Upper lobe of left lung (tissue), 4 donors: ENCODE measurements at regions not wholly inside any gene's neighbourhood (a gene's known extent, or its start where the extent isn't known, plus 50 kb on each side); places are given as distances from the start of the nearest gene placed in this dataset.

Source experiments
- CTCF ChIP-seq, 6 experiments: fragments of 450-650 bp in 4 of 6; fragments of 200-600 bp in 2 of 6; sonication (generic) in 2 of 6; IDR thresholded peaks; one replicate each; pipeline ENCODE4 v1.5.1; 2016 to 2019; ENCODE audit warnings: antibody characterized with exemption in 6 of 6
- POLR2A ChIP-seq, 4 donors: fragments of 450-650 bp; IDR thresholded peaks; one replicate each; pipeline ENCODE4 v1.5.1; 2016 to 2017; ENCODE audit warnings: antibody characterized with exemption in 4 of 4, mild to moderate bottlenecking in 2 of 4

GRCh38 chr4:83947830-83948193, 411.9 kb downstream of the GPAT3 start:
- TF ChIP-seq CTCF (IDR thresholded peaks at IDR 0.05) (no peak), POLR2A (IDR thresholded peaks at IDR 0.05) (no peak)
